C4-2B (cell line): ENCODE measurements at regions not wholly inside any gene's neighbourhood (a gene's known extent, or its start where the extent isn't known, plus 50 kb on each side); places are given as distances from the start of the nearest gene placed in this dataset.

ENCODE experiments used
- H3K27ac ChIP-seq: fragments of 450-650 bp; 2 replicates; pipeline ENCODE4 v1.5.1; 2017
- ZFX ChIP-seq: fragments of 450-650 bp; IDR thresholded peaks from 2 replicates; pipeline ENCODE4 v1.6.1; 2017
- TF ChIP-seq, protein P1 (sequence below): fragments of 450-650 bp; conservative IDR thresholded peaks from 2 replicates; pipeline ENCODE4 v1.5.1; 2017; ENCODE audit warnings: mild to moderate bottlenecking

DNA sequence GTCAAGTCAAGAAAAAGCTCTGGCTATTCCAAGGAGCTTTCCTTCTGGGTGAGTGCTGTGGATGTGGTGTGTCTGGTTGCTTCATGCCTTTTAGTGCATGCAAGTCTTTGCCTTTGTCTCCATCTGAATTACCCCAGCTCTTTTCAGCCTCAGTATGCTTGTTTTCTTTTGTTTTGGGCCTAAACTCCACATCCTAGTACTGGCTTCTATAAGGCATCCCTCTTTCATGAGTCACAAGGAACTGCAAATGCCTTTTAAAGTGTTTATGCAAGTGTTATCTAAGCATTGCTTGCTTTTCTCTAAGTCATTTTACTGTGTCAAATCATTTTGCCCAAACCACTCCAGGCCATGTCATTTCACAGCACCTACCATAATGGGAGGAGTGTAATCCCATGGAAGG lies 132.1 kb downstream of the PLCE1 start:
- TF ChIP-seq, protein P1, sequence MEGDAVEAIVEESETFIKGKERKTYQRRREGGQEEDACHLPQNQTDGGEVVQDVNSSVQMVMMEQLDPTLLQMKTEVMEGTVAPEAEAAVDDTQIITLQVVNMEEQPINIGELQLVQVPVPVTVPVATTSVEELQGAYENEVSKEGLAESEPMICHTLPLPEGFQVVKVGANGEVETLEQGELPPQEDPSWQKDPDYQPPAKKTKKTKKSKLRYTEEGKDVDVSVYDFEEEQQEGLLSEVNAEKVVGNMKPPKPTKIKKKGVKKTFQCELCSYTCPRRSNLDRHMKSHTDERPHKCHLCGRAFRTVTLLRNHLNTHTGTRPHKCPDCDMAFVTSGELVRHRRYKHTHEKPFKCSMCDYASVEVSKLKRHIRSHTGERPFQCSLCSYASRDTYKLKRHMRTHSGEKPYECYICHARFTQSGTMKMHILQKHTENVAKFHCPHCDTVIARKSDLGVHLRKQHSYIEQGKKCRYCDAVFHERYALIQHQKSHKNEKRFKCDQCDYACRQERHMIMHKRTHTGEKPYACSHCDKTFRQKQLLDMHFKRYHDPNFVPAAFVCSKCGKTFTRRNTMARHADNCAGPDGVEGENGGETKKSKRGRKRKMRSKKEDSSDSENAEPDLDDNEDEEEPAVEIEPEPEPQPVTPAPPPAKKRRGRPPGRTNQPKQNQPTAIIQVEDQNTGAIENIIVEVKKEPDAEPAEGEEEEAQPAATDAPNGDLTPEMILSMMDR, result no peak
- no peak overlapping the region for H3K27ac ChIP-seq

DNA sequence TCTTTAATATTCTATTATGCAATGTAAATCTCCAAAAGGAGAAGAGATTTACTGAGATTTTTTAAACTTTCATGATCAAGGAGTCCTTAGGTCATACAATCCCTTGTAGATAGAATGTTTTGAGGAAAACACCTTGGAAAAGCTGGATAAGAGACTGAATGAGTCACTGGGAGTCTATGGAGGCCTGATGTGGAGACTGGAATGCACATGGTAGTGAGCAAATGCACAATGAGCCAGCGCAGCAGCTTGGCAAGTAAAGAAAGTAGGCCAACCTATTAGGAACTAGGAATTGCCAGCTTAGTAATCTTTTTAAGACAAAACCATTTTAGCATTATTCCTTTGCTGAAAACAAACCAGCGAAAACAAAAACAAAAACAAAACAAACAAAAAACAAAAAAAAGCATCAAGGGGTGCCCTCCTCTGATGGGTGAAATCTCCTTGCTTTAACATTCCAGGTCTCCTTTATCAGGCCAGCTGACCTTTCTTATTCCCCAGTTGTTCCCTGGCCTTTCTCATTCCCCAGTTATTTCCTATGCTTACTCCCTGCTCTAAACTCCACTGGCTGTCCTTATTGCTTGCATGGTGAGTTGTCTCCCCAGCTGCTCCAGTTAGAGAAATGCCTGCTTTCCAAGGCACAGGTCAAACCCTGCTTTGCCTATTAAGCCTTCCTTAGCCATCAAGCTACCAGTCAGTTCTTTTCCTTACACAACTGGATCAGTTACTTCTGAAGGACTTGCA lies 135.8 kb downstream of the PLCE1 start:
- no peak overlapping the region for H3K27ac ChIP-seq
- TF ChIP-seq, protein P1, result no peak
- no peak for TF ChIP-seq ZFX

DNA sequence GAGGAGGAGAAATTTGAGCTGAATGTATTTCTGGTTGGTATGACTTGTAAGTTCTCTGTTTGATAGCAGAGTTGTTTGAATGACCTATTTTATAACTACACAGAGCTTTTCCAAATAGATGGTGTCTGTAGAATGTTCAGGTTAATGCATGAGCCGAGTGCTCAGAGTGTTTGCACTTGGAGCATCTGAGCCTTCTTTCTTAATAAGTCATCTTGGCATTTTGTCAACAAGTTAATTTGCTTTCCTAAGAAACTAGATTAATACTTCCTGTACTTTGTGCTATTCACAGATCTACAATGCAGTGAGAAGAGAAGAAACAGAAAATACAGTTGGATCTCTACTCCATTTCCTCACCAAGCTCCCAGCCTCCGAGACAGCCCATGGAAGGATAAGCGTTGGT lies 138.2 kb downstream of the PLCE1 start:
- no peak for TF ChIP-seq ZFX
- TF ChIP-seq, protein P1, result no peak
- H3K27ac ChIP-seq, result no peak overlapping the region

DNA sequence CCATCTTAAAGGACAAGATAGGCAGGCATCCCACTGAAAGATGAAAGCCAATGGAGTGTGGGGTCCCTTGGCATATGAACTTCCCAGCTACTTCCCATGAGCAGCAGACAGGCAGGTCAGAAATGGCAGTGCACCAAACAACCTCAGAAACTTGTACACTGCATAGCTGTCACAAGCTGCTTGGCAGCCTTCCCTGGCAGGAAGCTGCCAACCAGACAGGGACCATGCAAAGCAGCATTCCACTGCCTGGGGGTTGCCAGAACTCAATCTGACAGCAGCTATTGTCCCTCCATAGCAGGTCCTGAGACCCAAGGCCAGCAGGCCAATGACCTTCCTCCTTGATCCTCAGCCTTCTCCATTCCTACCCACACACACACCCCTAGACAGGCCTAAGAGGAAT lies 139.5 kb downstream of the PLCE1 start:
- H3K27ac ChIP-seq, result no peak overlapping the region
- TF ChIP-seq, protein P1, result no peak
- no peak for TF ChIP-seq ZFX

DNA sequence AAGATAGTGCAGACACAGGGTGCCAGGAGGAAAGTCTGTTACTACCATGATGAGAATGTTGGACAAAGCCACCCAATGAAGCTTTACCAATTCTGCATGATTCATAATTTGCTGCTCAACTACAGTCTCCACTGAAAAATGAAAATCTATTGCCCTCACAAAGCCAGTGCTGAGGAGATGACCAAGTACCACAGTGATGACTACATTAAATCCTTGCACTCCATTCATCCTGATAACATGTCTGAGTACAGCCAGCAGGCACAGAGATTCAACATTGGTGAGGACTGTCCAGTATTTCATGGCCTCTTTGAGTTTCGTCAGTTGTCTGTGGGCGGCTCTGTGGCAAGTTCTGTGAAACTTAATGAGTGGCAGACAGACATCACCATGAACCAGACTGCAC lies 144.0 kb downstream of the PLCE1 start:
- H3K27ac ChIP-seq, result no peak overlapping the region
- TF ChIP-seq ZFX, result no peak
- TF ChIP-seq, protein P1, result no peak

DNA sequence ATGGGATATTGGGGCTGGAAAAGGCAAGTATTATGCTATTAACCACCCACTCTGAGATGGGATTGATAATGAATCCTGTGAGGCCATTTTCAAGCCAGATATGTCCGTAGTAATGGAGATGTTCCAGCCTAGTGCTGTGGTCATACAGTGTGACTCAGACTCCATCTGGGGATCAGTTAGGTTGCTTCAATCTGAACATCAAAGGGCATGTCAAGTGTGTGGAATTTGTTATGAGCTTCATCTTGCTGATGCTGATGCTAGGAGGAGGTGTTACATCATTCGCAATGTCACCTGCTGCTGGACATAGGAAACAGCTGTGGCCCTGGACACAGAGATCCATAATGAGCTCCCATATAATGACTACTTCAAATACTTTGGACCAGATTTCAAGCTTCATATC lies 144.7 kb downstream of the PLCE1 start:
- no peak overlapping the region for H3K27ac ChIP-seq
- TF ChIP-seq ZFX, result no peak
- TF ChIP-seq, protein P1, result no peak

DNA sequence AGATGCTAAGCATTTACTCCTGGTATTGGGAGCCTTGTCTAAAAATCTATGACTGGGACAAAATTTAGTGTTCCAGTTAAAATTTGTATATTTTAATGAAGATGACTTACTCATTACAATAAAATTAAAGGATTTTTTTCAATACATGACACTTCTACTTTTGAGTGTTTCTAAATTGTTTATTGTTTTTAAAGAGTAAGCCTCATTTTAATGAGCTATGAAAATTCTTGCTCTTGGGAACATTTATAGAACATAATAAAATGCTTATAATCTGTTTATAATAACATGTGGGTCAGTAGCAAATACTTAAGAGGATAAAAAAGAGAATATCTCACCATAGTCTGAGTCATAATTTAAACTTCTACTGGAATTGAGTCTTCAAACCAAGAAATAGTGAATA lies 149.5 kb downstream of the PLCE1 start:
- TF ChIP-seq ZFX, result no peak
- TF ChIP-seq, protein P1, result no peak
- H3K27ac ChIP-seq, result no peak overlapping the region
